DOHH2 (cell line): ENCODE measurements at regions not wholly inside any gene's neighbourhood (a gene's known extent, or its start where the extent isn't known, plus 50 kb on each side); places are given as distances from the start of the nearest gene placed in this dataset.

Experiments used
- H3F3A ChIP-seq: fragments of 200-600 bp; sonication (generic), shearing (Covaris generic); 2 replicates; pipeline ENCODE4 v1.6.0; 2016; ENCODE audit warnings: antibody characterized with exemption, mild to moderate bottlenecking; ENCODE audit not compliant: control insufficient read depth, insufficient read depth
- H3K27ac ChIP-seq: fragments of 200-600 bp; sonication (generic); 2 replicates; pipeline ENCODE4 v1.5.1; 2014; ENCODE audit warnings: low read depth, mild to moderate bottlenecking, low read length, moderate library complexity
- H3K27me3 ChIP-seq: fragments of 200-600 bp; sonication (generic); 2 replicates; pipeline ENCODE4 v1.6.1; 2014; ENCODE audit warnings: mild to moderate bottlenecking, low read length, mixed read lengths; ENCODE audit not compliant: control insufficient read depth
- H3K36me3 ChIP-seq: fragments of 200-600 bp; sonication (generic); 2 replicates; pipeline ENCODE4 v1.6.1; 2014; ENCODE audit warnings: mild to moderate bottlenecking, low read length, moderate library complexity, mixed read lengths; ENCODE audit not compliant: control insufficient read depth
- H3K4me1 ChIP-seq: fragments of 200-600 bp; sonication (generic); 2 replicates; pipeline ENCODE4 v1.6.1; 2014; ENCODE audit warnings: mild to moderate bottlenecking, low read length, mixed read lengths; ENCODE audit not compliant: control insufficient read depth
- H3K4me2 ChIP-seq: fragments of 200-600 bp; sonication (generic); 2 replicates; pipeline ENCODE4 v1.6.0; 2014; ENCODE audit warnings: mild to moderate bottlenecking, low read length, moderate library complexity
- H3K4me3 ChIP-seq: fragments of 200-600 bp; sonication (generic); 2 replicates; pipeline ENCODE4 v1.5.1; 2014; ENCODE audit warnings: mild to moderate bottlenecking, low read length, mixed read lengths
- H3K79me2 ChIP-seq: fragments of 200-600 bp; sonication (generic); 2 replicates; pipeline ENCODE4 v1.6.1; 2014; ENCODE audit warnings: mild to moderate bottlenecking, low read length, mixed read lengths; ENCODE audit not compliant: control insufficient read depth
- H3K9me2 ChIP-seq: fragments of 200-600 bp; sonication (generic); replicated peaks from 2 replicates; pipeline ENCODE4 v1.6.1; 2014; ENCODE audit warnings: mild to moderate bottlenecking, low read length, mixed read lengths; ENCODE audit not compliant: control insufficient read depth
- H3K9me3 ChIP-seq: fragments of 200-600 bp; sonication (generic); 2 replicates; pipeline ENCODE4 v1.6.1; 2014; ENCODE audit warnings: antibody characterized with exemption, low read length, mixed read lengths; ENCODE audit not compliant: control insufficient read depth, insufficient read depth
- H4K20me1 ChIP-seq: fragments of 200-600 bp; sonication (generic); 2 replicates; pipeline ENCODE4 v1.6.0; 2014; ENCODE audit warnings: low read depth, mild to moderate bottlenecking, antibody characterized with exemption, low read length, moderate library complexity; ENCODE audit not compliant: control insufficient read depth, insufficient read depth
- EZH2phosphoT487 ChIP-seq: fragments of 200-600 bp; sonication (generic); IDR thresholded peaks from 2 replicates; pipeline ENCODE4 v1.6.1; 2017; ENCODE audit warnings: borderline replicate concordance, mild to moderate bottlenecking, antibody characterized with exemption, low read length, moderate library complexity, mixed read lengths
- TF ChIP-seq, protein P1 (sequence below): fragments of 200-600 bp; sonication (generic); IDR thresholded peaks from one replicate; pipeline ENCODE4 v1.5.1; 2014; ENCODE audit warnings: antibody characterized with exemption, mild to moderate bottlenecking, low read depth, low read length; ENCODE audit not compliant: poor library complexity, severe bottlenecking

DNA sequence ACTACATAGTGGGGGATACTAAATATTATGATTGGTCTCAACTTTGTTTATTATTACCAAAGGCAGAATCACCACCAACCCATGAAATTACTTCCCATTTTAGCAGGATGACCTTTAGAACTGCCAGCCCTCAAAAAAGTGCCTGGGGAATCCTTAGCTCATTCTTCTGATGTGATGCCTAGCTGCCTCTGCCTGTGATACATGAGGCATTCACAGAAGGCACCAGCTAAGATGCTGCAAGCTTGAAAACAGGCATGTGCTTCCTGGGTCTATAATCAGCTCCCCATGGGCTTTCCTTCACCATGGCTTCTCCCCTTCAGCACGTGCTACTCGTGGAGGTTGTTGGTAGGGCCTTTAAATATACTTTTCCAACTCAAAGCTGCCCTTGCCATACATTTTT lies 50.4 kb upstream of the ARHGAP20 start:
- Histone ChIP-seq H3K4me2 (no peak overlapping the region), H3K4me3 (no peak overlapping the region), H3K27ac (no peak overlapping the region), H3K9me2 (no peaks in the 10 kb centered on the region), H4K20me1 (no peaks in the 10 kb centered on the region), H3K4me1 (no peaks in the 10 kb centered on the region), H3K27me3 (no peaks in the 10 kb centered on the region), H3F3A (no peaks in the 10 kb centered on the region), H3K9me3 (no peaks in the 10 kb centered on the region), H3K79me2 (no peaks in the 10 kb centered on the region), H3K36me3 (no peaks in the 10 kb centered on the region)
- TF ChIP-seq, protein P1, sequence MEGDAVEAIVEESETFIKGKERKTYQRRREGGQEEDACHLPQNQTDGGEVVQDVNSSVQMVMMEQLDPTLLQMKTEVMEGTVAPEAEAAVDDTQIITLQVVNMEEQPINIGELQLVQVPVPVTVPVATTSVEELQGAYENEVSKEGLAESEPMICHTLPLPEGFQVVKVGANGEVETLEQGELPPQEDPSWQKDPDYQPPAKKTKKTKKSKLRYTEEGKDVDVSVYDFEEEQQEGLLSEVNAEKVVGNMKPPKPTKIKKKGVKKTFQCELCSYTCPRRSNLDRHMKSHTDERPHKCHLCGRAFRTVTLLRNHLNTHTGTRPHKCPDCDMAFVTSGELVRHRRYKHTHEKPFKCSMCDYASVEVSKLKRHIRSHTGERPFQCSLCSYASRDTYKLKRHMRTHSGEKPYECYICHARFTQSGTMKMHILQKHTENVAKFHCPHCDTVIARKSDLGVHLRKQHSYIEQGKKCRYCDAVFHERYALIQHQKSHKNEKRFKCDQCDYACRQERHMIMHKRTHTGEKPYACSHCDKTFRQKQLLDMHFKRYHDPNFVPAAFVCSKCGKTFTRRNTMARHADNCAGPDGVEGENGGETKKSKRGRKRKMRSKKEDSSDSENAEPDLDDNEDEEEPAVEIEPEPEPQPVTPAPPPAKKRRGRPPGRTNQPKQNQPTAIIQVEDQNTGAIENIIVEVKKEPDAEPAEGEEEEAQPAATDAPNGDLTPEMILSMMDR = no peak
- no peak for TF ChIP-seq EZH2phosphoT487
